Hepatic stellate cell (primary cell): ENCODE measurements at regions not wholly inside any gene's neighbourhood (a gene's known extent, or its start where the extent isn't known, plus 50 kb on each side); places are given as distances from the start of the nearest gene placed in this dataset.

Experiments
- DNase-seq: peaks from one replicate; pipeline ENCODE4 v3.0.0; 2011; ENCODE audit warnings: low spot score

DNA sequence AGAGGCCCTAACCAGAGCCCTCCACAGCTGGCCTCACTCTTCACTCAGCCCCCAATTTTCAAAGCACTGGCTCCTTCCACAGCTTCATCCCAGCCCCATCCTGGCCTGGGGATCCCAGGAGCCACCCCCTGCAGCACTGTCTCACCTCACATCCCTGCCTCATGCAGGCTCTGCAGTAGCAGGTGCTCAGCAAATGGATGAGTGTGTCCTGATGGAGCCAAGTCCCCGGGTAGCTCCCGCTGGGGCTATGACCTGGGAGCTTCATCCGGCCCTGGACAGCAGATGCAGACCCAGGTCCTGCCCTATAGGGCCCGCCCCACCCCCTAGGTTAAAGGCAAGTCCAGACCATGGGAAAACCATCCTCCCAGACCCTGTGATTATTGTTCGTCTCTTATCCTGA, 143.2 kb upstream of the ZNF507 start:
- DNase-seq: no peak

DNA sequence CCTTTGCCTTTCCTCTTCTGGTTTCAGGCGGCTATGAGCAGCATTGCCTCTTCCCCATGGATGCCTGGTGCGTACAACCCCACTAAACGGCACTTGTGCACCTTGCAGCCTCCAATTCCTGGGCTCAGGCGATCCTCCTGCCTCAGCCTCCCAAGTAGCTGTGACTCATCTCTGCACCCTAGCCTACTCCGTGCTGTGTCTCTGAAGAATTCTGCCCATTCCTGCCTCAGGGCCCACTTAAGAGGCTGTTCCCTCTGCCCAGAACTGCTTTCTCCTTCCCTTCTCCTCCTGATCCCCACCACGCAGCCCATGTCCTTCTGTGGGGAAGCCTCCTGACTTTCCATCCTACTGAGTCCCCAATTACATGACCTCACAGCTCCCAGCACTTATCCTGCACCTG, 142.2 kb upstream of the ZNF507 start:
- DNase-seq: no peak

DNA sequence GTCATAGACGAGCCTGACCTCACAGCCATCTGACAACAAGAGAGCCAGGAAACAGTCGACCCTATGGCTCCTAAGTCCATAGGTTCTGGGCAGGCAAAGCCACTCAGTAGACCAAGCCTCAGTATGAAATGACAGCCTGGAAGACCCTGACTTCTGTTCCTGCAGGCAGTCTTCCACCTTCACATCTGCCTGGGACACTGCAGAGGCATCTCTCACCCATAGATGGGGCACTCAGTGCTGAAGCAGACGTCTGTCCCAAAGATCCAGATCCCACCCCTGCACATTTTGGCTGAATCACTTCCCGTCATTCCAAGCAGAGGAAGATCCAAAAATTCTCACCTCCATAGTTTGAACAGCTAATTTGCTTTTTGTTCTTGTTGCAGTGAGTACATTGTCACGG, 139.3 kb upstream of the ZNF507 start:
- no peak for DNase-seq

DNA sequence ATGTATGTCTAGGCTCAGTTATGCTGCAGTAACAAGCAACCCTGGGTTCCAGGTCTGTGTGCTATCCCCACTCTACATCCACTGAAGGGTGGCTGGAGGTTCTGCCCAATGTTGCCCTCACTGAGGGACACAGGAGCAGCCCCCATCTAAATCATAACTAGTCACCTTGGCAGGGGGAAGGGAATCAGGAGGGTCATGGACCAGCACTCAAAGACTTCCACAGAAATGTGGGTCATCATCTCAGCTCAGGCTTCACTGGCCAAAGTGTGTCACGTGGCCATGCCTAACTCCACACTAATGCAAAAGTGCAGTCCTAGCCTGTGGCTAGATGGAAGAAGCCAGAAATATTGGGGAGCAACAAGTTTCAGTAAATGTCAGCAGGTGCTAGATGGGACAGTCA, 137.3 kb upstream of the ZNF507 start:
- DNase-seq: no peak

- no peak for DNase-seq
Observed at GRCh38 chr19:32219392-32219791, 126.0 kb upstream of the ZNF507 start.

GRCh38 chr19:32219881-32220472, 125.4 kb upstream of the ZNF507 start:
- DNase-seq: no peak

DNA sequence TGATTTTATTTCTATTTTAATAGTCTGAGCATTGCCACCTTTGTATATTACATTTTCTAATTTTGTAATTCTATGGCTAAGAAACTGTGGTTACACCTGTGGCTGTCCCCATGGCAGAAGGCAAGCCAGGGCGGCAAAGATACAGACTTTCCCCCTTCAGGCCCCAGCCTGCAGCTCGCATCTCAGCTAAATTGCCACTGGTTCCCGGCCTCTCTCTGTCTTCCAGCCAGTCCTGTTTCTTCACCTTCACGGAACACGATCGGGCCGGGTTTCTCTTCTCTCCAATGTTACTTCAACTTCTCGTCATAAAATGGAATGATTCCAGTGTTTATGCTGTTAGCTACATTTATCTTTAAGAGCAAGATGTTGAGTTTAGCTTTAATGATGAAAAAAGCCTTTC, 124.5 kb upstream of the ZNF507 start:
- DNase-seq: no peak

GRCh38 chr19:32222556-32222955, 122.9 kb upstream of the ZNF507 start:
- no peak for DNase-seq

DNA sequence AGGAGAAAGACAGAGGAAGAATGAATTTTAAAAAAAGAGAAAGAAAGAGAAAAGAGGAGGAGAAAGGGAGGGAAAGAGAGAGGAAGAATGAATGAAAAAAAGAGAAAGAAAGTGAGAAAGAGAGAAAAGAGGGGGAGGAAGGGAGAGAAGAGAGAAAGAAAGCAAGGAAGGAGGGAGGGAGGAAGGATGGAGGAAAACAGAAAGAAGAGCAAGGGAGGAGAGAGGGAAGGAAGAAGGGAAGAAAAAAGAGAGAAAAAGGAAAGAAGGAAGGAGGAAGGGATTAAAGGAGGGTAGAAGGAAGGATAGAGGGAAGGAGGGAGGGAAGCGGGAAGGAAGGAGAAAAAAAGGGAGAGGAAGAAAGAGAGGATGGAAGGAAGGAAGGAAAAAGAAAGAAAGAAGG, 122.3 kb upstream of the ZNF507 start:
- DNase-seq: no peak

GRCh38 chr19:32223595-32224370, 121.6 kb upstream of the ZNF507 start:
- DNase-seq: no peak

DNA sequence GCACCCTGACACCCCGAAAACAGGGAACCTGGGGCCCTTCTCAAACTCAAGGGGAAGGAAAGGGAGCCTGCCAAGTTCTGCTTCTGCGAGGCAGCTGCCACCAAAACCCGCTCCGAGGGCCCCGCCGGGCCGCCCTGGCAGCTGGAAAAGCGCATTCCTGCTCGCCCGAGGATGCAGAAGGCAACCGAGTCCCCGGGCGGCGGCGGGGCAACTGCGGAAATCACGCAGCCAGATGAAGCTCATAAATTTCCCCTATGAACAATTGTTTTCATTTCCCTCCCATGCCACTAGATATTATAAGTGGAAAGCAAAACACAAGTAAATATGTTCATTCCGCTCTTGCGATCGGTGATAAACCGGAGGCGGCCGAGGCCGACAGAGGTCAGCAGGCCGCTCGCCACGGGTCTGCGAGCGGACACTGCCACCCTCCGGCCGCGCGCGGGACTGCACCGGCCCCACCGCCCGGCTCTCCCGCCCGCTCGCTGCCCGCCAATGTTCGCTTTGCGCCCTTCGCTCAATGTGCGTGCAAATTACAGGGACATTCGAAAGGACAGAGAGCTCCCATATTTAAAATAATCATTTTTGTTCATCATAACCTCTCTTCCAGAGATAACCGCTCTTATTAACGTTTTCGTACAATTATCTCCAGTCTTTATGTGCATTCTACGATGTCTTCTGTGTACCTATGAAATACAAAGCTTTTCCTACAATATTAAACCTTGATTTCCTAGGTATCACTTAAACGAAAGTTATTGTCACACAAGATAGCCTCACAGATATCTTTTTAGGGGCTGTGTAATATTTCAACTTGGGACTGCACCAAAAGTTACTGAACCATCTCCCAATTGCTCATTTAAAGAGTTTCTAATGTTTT, 120.8 kb upstream of the ZNF507 start:
- peak; percentile 69 for DNase-seq

- DNase-seq: no peak
Observed at GRCh38 chr19:32227561-32228165, 117.7 kb upstream of the ZNF507 start.

- DNase-seq: no peak
Observed at GRCh38 chr19:32230441-32230840, 115.0 kb upstream of the ZNF507 start.

- DNase-seq: no peak
Observed at GRCh38 chr19:32231020-32231419, 114.4 kb upstream of the ZNF507 start.

DNA sequence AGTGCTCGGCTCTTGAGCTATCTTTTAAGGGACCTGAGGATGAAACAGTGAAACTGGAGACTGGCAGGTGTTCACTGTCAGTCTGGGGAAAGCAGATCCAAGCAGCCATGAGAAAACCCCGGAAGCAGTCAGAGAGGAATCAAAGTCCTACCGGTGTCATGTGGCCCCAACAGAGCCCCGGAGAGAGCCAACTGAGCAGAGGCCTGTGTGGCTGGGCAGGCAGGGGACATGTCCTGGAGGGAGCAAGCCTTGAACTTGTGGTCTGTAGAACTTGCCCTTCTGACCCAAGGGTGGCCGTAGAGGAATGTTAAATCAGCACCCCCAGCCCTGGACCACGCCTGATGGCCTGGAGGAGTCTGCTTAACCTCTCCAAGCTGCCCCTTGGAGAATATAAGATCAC, 113.7 kb upstream of the ZNF507 start:
- DNase-seq: no peak

DNA sequence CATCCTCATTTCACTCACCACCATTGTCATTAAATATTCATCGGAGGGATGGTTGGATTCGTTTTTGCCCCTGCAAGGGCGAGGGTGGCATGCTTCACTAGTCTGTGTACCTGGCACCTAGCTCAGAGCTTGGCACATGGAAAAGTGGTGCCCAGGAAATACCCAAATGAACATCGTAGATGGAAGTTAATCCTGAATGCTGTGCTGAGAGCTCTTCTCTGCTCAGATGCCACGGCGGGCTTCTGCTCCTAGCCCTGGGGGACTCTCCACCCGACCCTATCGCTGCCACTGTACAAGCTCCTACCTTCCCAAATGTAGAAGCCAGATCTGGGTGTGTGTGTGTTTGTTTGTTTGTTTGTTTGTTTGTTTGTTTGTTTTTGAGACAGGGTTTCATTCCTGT, 113.0 kb upstream of the ZNF507 start:
- DNase-seq: no peak

DNA sequence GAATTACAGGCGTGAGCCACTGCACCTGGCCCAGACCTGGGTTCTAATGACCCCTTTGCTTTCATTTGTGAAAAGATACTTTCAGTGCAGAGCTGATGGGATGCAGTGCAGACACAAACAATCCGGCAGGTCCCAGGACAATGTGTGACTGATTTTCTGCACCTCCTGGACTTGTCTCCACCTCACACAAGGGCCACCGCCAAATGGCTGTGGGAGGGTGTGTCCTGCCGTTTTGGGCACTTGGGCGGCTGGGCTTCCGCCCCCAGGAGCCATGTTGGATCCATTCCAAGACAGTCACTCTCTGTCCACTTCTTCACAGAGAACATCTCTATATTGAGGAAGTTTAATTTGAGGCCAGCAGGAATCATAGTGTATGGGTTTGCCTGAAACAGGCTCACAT, 112.3 kb upstream of the ZNF507 start:
- no peak for DNase-seq

GRCh38 chr19:32233885-32234284, 111.5 kb upstream of the ZNF507 start:
- no peak for DNase-seq

GRCh38 chr19:32234663-32235217, 110.7 kb upstream of the ZNF507 start:
- no peak for DNase-seq

- DNase-seq: no peak
Observed at GRCh38 chr19:32238076-32238475, 107.3 kb upstream of the ZNF507 start.

GRCh38 chr19:32240316-32240715, 105.1 kb upstream of the ZNF507 start:
- no peak for DNase-seq

- no peak for DNase-seq
Observed at GRCh38 chr19:32241306-32241705, 104.1 kb upstream of the ZNF507 start.
